ENCODE measurements at regions not wholly inside any gene's neighbourhood (a gene's known extent, or its start where the extent isn't known, plus 50 kb on each side); places are given as distances from the start of the nearest gene placed in this dataset.
"Not testable (repeated sequence)": the region's sequence is repeated elsewhere in the genome, so short reads cannot be mapped to it uniquely, and the experiment has no call there.

- not testable (repeated sequence) for TF ChIP-seq EZH2 (IDR thresholded peaks at IDR 0.05; ENCODE audit: borderline replicate concordance, low read length); CTCF (IDR thresholded peaks at IDR 0.05; ENCODE audit: low read length)
These were observed 154.8 kb upstream of the PABPC3 start for GRCh38 chr13:24941023-24941713.
